ENCODE measurements at regions not wholly inside any gene's neighbourhood (a gene's known extent, or its start where the extent isn't known, plus 50 kb on each side); places are given as distances from the start of the nearest gene placed in this dataset.

DNA sequence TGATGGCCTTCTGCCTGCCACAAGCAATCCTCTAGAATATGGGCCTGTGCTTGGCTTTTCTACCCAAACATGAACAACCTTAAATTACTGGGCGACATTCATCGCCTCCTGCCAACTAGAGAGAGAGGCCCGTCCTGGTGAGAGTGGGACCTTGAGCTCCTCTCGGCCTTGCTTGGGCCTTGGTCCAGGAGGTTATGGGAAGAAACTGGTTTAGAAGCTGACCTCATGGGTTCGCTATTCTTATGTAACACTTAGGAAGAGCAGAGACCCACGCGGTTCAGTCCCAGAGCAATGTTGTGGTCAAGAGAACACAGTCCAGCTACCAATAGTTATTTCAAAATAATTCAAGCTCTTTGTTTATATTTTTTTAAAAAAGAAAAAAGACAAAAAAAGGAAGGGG, 176.3 kb upstream of the ZNF32 start:
- CTCF ChIA-PET, result no interaction called here
- Mint-ChIP-seq H3K27me3 (peaks cover 24% of the 10 kb centered on the region), H3K4me1 (peaks cover 9% of the 10 kb centered on the region), H3K4me3 (no peak overlapping the region), H3K36me3 (ENCODE audit: low read depth) (no peaks in the 10 kb centered on the region), H3K9me3 (no peaks in the 10 kb centered on the region), H3K27ac (no peak overlapping the region)
- DNase-seq, result no peak
- POLR2A ChIA-PET, result no interaction called here

DNA sequence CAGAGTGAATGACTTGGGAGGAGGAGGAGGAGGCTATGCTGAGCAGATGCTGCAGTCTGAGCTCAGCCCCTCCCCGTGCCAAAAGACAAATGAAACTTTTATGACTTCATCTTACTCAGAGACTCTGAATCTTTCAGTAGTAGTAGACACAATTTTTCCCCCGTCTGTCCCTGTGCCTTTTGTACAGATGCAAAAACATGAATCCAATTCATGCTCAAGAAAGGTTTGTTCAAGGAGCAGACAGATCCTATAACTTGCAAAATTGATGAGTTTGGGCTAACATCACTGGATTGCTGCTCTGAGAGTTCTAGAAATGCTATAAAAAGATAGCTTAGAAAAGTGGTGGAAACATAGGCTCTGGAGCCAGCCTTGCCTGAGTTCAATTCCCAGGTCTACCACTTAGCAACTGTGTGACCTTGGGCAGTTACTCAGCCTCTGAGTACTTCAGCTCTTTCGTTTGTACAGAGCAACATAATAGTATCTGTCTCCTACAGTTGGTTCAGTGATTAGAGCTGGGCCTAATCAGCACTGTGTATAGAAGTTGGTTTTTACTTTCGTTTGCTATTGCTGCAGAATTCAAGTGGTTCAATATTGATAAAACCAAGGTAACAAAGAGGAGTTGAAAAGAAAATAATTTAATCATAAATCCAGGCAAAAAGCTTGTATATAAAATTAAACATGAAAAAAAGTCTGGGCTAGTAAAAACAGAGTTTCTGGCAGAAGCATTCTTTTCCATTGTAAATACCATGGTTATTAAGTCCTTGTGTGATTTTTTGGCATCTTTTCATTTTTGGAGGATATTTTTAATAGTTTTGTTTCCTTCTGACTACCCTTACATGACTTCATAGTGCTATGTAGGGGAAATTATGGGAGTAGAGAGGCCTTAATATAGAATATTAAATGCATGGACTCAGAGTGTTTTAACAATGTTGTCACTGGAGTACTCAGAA, 174.2 kb upstream of the ZNF32 start:
- no peak for DNase-seq
- H3K27ac Mint-ChIP-seq, result no peak overlapping the region
- H3K27me3 Mint-ChIP-seq, result peaks cover 23% of the 10 kb centered on the region
- ChIA-PET CTCF (no interaction called here), POLR2A (no interaction called here)
- H3K4me1 Mint-ChIP-seq, result peaks cover 9% of the 10 kb centered on the region
- H3K4me3 Mint-ChIP-seq, result no peak overlapping the region
- H3K9me3 Mint-ChIP-seq, result no peaks in the 10 kb centered on the region
- no peaks in the 10 kb centered on the region for H3K36me3 Mint-ChIP-seq (ENCODE audit: low read depth)

DNA sequence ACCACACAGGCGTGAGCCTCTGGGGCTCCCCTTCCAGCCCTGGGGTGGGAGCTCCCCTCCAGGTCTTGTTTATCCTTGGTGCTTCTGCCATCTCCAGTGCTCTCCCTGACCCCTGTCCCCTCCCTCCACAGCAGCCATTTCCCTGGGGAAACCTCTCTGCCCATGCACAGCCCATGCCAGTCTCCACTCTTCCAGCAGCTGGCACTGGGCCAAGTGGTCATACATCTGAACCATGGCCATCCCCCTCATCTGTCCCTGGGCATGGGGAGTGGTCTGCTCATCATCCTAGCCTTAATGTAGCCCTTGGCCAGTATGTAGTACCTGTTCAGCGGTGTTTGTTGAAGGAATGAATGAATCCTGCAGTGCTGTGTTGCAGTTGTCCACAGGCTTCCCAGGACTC, 172.4 kb upstream of the ZNF32 start:
- H3K4me3 Mint-ChIP-seq, result no peak overlapping the region
- peaks cover 20% of the 10 kb centered on the region for H3K27me3 Mint-ChIP-seq
- H3K9me3 Mint-ChIP-seq, result no peaks in the 10 kb centered on the region
- H3K36me3 Mint-ChIP-seq (ENCODE audit: low read depth), result no peaks in the 10 kb centered on the region
- H3K27ac Mint-ChIP-seq, result no peak overlapping the region
- no peak for DNase-seq
- CTCF ChIA-PET, result no interaction called here
- POLR2A ChIA-PET, result no interaction called here
- peaks cover 22% of the 10 kb centered on the region for H3K4me1 Mint-ChIP-seq

GRCh38 chr10:43820663-43821062, 172.0 kb upstream of the ZNF32 start:
- Mint-ChIP-seq H3K27me3 (peaks cover 20% of the 10 kb centered on the region), H3K36me3 (ENCODE audit: low read depth) (no peaks in the 10 kb centered on the region), H3K4me1 (peaks cover 26% of the 10 kb centered on the region), H3K4me3 (no peak overlapping the region), H3K9me3 (no peaks in the 10 kb centered on the region), H3K27ac (no peak overlapping the region)
- CTCF ChIA-PET, result no interaction called here
- POLR2A ChIA-PET, result no interaction called here
- DNase-seq, result no peak

DNA sequence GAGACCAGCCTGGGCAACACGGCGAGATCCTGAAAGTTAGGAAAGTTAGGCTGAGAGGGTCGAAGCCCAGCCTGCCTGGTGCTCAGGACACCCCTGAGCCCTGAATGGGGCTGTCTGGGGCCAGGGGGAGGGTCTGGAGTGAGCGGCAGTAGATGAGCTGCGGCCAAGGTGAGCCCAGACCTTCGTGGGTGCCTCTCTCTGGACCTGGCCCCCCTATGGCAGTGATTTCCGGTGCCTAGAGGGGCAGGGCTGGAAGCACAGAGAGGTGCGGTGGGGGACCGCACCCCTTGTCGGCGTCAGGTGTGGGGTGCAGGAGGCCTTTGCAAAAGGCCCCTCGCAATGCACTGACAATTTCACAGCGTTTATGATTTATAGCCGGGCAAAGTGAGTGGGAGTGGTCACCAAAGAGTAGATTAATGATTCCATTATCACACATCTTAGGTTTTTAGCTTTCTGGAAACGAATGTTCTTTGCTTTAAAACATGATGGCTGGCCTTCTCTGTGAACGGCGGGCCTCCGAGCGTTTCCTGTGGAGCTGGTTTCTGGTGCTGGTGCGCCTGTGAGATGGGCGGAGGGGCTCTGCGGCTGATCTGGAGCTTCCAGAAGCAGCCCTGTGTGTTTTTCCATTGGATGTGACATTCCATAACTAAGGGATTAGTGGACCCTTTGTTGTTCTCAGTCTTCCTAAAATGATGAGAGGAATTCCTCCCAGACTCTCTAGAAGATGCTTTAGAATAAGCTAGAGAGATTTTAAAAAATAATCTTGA, 171.0 kb upstream of the ZNF32 start:
- no peak for DNase-seq
- ChIA-PET CTCF (no interaction called here), POLR2A (interaction anchor here (0.5 kb wide), 1 partner anchor 13 kb away, joined by 3 read pairs; no protein-coding TSS in a partner anchor)
- no peak overlapping the region for H3K27ac Mint-ChIP-seq
- no peaks in the 10 kb centered on the region for H3K9me3 Mint-ChIP-seq
- no peaks in the 10 kb centered on the region for H3K36me3 Mint-ChIP-seq (ENCODE audit: low read depth)
- peaks cover 27% of the 10 kb centered on the region for H3K27me3 Mint-ChIP-seq
- no peak overlapping the region for H3K4me3 Mint-ChIP-seq
- peaks cover 33% of the 10 kb centered on the region for H3K4me1 Mint-ChIP-seq

DNA sequence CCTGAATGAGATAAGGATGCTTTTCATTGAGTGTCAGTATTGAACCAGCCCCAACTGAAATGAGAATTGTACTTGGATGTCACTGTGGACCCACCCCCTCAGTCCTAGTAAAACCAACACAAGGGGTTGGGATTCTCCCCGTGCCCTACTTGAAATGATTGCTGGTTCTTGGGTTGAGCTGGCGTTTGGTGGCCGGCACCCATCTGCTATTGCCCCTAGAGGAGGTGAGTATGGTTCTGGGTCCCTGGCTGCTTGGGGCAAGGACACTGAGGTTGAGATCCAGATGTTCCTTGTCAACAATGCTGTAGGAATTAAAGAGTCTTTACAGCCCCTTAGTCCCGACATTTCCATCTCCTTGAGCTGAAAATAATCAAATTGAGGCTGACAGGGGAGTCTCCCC, 170.0 kb upstream of the ZNF32 start:
- Mint-ChIP-seq H3K9me3 (no peaks in the 10 kb centered on the region), H3K27me3 (peaks cover 29% of the 10 kb centered on the region), H3K27ac (no peak overlapping the region), H3K36me3 (ENCODE audit: low read depth) (no peaks in the 10 kb centered on the region), H3K4me3 (no peak overlapping the region), H3K4me1 (peaks cover 30% of the 10 kb centered on the region)
- CTCF ChIA-PET, result no interaction called here
- no peak for DNase-seq
- POLR2A ChIA-PET, result no interaction called here

- POLR2A ChIA-PET, result no interaction called here
- Mint-ChIP-seq H3K27me3 (peaks cover 38% of the 10 kb centered on the region), H3K4me3 (no peak overlapping the region), H3K4me1 (peaks cover 26% of the 10 kb centered on the region), H3K9me3 (no peaks in the 10 kb centered on the region), H3K36me3 (ENCODE audit: low read depth) (no peaks in the 10 kb centered on the region), H3K27ac (no peak overlapping the region)
- DNase-seq, result no peak
- CTCF ChIA-PET, result no interaction called here
Measured at GRCh38 chr10:43817368-43817767, 168.7 kb upstream of the ZNF32 start.

DNA sequence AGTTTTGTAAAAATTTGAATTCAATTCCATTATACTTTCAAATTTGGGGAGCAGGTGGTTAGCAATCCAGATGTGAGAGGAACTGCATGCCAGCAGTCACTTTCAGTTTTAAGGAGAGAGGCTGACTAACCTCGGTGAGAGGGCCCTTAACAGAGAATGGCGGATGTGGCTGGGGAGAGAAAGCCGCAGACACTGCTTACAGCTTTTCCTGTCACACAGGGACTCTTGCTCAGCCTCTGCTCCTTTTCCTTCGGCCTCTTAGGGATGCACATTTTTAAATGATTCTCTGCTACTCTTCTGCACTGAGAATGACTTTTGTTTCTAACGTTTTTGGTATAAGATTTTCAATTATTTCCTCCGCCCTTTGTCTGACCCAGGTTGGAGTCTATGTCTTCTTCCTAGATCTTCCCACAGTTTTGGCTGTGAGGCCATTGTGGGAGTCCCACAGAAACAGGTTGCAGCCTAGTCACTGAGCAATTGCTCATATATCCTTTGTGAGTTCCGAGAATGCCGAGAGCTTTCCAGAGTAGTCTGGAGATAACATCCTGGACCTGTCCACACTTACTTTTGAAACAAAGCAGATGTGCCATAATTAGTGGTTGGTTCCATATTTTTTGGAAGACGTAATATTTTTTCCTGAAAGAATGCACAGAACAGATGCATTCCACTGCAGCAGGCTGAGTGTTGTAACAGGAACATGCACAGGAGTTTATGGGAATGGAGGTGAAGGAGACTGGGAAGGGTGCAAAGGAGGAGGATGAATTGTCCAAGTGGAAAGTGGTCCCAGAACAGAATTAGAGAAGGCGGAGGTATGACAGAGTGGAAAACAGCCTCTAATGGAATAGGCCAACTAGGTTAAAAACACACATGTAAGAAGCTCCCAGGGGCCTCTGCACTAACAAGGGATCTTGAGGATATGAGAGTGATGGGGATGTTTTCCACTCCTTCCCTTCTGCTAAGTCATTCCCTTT, 168.0 kb upstream of the ZNF32 start:
- Mint-ChIP-seq H3K9me3 (no peaks in the 10 kb centered on the region), H3K27me3 (peaks cover 41% of the 10 kb centered on the region), H3K36me3 (ENCODE audit: low read depth) (no peaks in the 10 kb centered on the region), H3K27ac (peak overlapping the region; percentile 3), H3K4me3 (peak overlapping the region; percentile 25), H3K4me1 (peaks cover 24% of the 10 kb centered on the region)
- CTCF ChIA-PET, result no interaction called here
- POLR2A ChIA-PET, result no interaction called here
- DNase-seq, result peak; percentile 88

GRCh38 chr10:43815181-43815885, 166.7 kb upstream of the ZNF32 start:
- POLR2A ChIA-PET, result no interaction called here
- Mint-ChIP-seq H3K4me1 (peaks cover 29% of the 10 kb centered on the region), H3K9me3 (no peaks in the 10 kb centered on the region), H3K27ac (no peak overlapping the region), H3K4me3 (no peak overlapping the region), H3K27me3 (peaks cover 40% of the 10 kb centered on the region), H3K36me3 (ENCODE audit: low read depth) (no peaks in the 10 kb centered on the region)
- no peak for DNase-seq
- CTCF ChIA-PET, result no interaction called here

GRCh38 chr10:43814663-43815062, 166.0 kb upstream of the ZNF32 start:
- Mint-ChIP-seq H3K36me3 (ENCODE audit: low read depth) (peaks cover 3% of the 10 kb centered on the region), H3K9me3 (no peaks in the 10 kb centered on the region), H3K4me3 (no peak overlapping the region), H3K4me1 (peaks cover 32% of the 10 kb centered on the region), H3K27ac (no peak overlapping the region), H3K27me3 (peaks cover 34% of the 10 kb centered on the region)
- CTCF ChIA-PET, result no interaction called here
- POLR2A ChIA-PET, result no interaction called here
- no peak for DNase-seq

DNA sequence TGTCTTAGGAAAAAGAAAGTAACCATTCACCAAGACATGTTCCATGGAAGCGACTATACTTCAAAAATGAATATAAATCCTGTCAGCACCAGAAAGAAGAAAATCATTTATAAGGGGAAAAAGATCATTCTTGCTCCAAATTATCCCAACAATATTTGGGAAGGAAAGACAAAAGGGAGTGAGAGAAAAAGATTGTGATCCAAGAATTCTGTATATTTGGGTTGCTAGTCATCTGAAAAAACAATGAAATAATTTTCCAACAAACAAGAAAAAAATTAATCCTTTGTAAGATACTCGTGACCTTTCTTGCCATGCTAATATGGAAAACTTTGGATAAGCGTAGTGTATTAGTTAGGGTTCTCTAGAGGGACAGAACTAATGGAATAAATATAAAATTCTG, 163.2 kb upstream of the ZNF32 start:
- Mint-ChIP-seq H3K36me3 (ENCODE audit: low read depth) (peaks cover 6% of the 10 kb centered on the region), H3K4me3 (no peak overlapping the region), H3K27ac (no peak overlapping the region), H3K4me1 (peaks cover 51% of the 10 kb centered on the region), H3K9me3 (no peaks in the 10 kb centered on the region), H3K27me3 (peaks cover 27% of the 10 kb centered on the region)
- DNase-seq, result no peak
- ChIA-PET POLR2A (no interaction called here), CTCF (no interaction called here)

GRCh38 chr10:43809211-43809930, 160.7 kb upstream of the ZNF32 start:
- POLR2A ChIA-PET, result no interaction called here
- CTCF ChIA-PET, result no interaction called here
- DNase-seq, result no peak
- Mint-ChIP-seq H3K27me3 (peaks cover 30% of the 10 kb centered on the region), H3K27ac (no peak overlapping the region), H3K4me1 (peaks cover 40% of the 10 kb centered on the region), H3K36me3 (ENCODE audit: low read depth) (peaks cover 6% of the 10 kb centered on the region), H3K9me3 (no peaks in the 10 kb centered on the region), H3K4me3 (no peak overlapping the region)
